Left ventricle myocardium inferior (tissue), 1 donor: ENCODE measurements at regions not wholly inside any gene's neighbourhood (a gene's known extent, or its start where the extent isn't known, plus 50 kb on each side); places are given as distances from the start of the nearest gene placed in this dataset.

ENCODE experiments used
- DNase-seq: peaks from one replicate; pipeline ENCODE4 v3.0.0-alpha.2; 2020
- H3K27ac ChIP-seq: fragments of 200-600 bp; replicated peaks from 2 replicates; pipeline ENCODE4 v1.8.0; 2021
- H3K27me3 ChIP-seq: fragments of 200-600 bp; 2 replicates; pipeline ENCODE4 v1.8.0; 2021; ENCODE audit warnings: low read depth
- H3K36me3 ChIP-seq: fragments of 200-600 bp; 2 replicates; pipeline ENCODE4 v1.8.0; 2021
- H3K4me1 ChIP-seq: fragments of 200-600 bp; 2 replicates; pipeline ENCODE4 v1.8.0; 2021
- H3K4me3 ChIP-seq: fragments of 200-600 bp; 2 replicates; pipeline ENCODE4 v1.8.0; 2021; ENCODE audit warnings: mild to moderate bottlenecking, moderate library complexity
- H3K9me3 ChIP-seq: fragments of 200-600 bp; replicated peaks from 2 replicates; pipeline ENCODE4 v1.8.0; 2021
- CTCF ChIP-seq: fragments of 200-600 bp; IDR thresholded peaks from 2 replicates; pipeline ENCODE4 v1.8.0; 2021; ENCODE audit warnings: antibody characterized with exemption, mild to moderate bottlenecking, borderline replicate concordance
- intact Hi-C: fragments of 100-400 bp; cut with micrococcal nuclease; formaldehyde crosslinking; loops from one replicate; pipeline ENCODE4 v1.11.0; 2022
- donor health status: DM: no; HTN: yes; CAD: no; lungs with severe emphysema.

- no peaks in the 10 kb centered on the region for H3K9me3 ChIP-seq
- intact Hi-C loops: no loop called here
- DNase-seq: no peak
- no peaks in the 10 kb centered on the region for H3K36me3 ChIP-seq
- H3K4me3 ChIP-seq: no peak overlapping the region
- H3K27ac ChIP-seq: no peak overlapping the region
- no peak for TF ChIP-seq CTCF
- peaks cover 13% of the 10 kb centered on the region for H3K27me3 ChIP-seq
- H3K4me1 ChIP-seq: no peaks in the 10 kb centered on the region
Observed at GRCh38 chr14:98056946-98057345, 1215.1 kb downstream of the BCL11B start.

- Histone ChIP-seq H3K9me3 (no peaks in the 10 kb centered on the region), H3K27ac (no peak overlapping the region), H3K27me3 (peaks cover 13% of the 10 kb centered on the region), H3K4me3 (no peak overlapping the region), H3K36me3 (no peaks in the 10 kb centered on the region), H3K4me1 (no peaks in the 10 kb centered on the region)
- DNase-seq: no peak
- intact Hi-C loops: no loop called here
- no peak for TF ChIP-seq CTCF
Observed at GRCh38 chr14:98059106-98059505, 1212.9 kb downstream of the BCL11B start.

DNA sequence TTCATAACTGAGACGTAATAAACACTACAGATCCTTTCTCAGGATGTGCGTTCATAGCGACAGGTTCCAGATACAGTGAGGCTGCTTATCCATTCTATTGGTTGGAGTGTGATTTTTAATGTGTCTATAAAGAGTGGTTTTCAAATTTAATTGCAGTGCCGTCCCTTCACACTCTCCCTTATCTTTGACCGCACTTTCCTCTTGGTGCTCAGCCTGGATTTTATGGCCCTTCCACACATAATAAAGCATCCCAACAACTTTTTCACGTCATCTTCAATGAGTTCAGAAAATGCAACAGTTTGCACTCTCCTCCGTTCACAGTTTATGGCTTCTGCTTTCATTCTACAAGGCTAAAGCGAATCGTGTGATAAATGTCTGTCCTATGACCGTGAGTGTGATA, 1209.9 kb downstream of the BCL11B start:
- no peak for TF ChIP-seq CTCF
- no peaks in the 10 kb centered on the region for H3K4me1 ChIP-seq
- no peak overlapping the region for H3K4me3 ChIP-seq
- DNase-seq: no peak
- intact Hi-C loops: no loop called here
- H3K27ac ChIP-seq: no peak overlapping the region
- peaks cover 4% of the 10 kb centered on the region for H3K27me3 ChIP-seq
- H3K36me3 ChIP-seq: no peaks in the 10 kb centered on the region
- no peaks in the 10 kb centered on the region for H3K9me3 ChIP-seq

- peaks cover 6% of the 10 kb centered on the region for H3K4me1 ChIP-seq
- no peaks in the 10 kb centered on the region for H3K27me3 ChIP-seq
- no peak overlapping the region for H3K27ac ChIP-seq
- no peak overlapping the region for H3K4me3 ChIP-seq
- intact Hi-C loops: no loop called here
- no peak for TF ChIP-seq CTCF
- peaks cover 3% of the 10 kb centered on the region for H3K9me3 ChIP-seq
- no peaks in the 10 kb centered on the region for H3K36me3 ChIP-seq
- no peak for DNase-seq
Observed at GRCh38 chr14:98069712-98070171, 1202.3 kb downstream of the BCL11B start.

DNA sequence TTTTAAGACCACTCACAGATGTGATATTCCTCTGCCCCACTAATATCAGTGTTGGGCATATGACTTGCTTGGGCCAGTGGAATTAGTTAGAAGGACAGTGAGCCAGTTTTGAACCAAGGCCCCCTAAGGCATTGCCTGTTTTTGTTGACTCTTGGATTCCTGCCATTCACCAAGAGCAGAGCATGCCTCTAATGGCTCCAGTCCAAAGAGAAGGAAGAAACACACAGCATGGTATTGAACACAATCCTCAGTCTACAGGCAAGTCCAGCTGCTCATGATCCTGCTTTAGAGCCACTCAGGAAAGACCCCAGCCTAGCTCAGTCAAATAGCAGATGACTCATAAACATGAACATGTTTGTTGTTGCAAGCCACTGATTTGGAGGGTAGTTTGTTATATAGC, 1201.5 kb downstream of the BCL11B start:
- TF ChIP-seq CTCF: no peak
- peaks cover 6% of the 10 kb centered on the region for H3K4me1 ChIP-seq
- no peaks in the 10 kb centered on the region for H3K36me3 ChIP-seq
- H3K27me3 ChIP-seq: no peaks in the 10 kb centered on the region
- H3K9me3 ChIP-seq: peaks cover 3% of the 10 kb centered on the region
- H3K27ac ChIP-seq: no peak overlapping the region
- no peak for DNase-seq
- H3K4me3 ChIP-seq: no peak overlapping the region
- intact Hi-C loops: no loop called here

DNA sequence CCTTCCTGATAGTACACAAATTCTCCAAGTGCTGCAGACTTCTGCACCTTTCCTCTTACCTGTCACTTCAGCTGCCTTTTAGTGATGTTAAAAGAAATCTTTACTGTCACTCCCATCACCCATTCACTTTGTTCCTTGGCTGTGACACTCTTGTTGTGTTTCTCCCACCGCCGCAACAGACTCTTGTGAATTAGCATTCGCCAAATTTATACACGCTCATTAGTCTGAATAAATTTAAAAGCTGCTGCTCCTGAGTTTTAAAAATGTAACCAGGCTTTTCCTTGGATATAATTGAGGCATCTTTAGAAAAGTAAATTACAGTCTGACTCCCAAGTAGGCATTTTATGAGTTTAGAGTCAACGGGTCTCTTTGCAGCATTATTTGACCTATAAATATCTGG, 1197.9 kb downstream of the BCL11B start:
- no peak for TF ChIP-seq CTCF
- H3K4me1 ChIP-seq: no peaks in the 10 kb centered on the region
- H3K27me3 ChIP-seq: no peaks in the 10 kb centered on the region
- peaks cover 3% of the 10 kb centered on the region for H3K9me3 ChIP-seq
- no peak overlapping the region for H3K27ac ChIP-seq
- intact Hi-C loops: no loop called here
- no peak overlapping the region for H3K4me3 ChIP-seq
- no peak for DNase-seq
- H3K36me3 ChIP-seq: no peaks in the 10 kb centered on the region
